ENCODE measurements at regions not wholly inside any gene's neighbourhood (a gene's known extent, or its start where the extent isn't known, plus 50 kb on each side); places are given as distances from the start of the nearest gene placed in this dataset.
"Not testable (repeated sequence)": the region's sequence is repeated elsewhere in the genome, so short reads cannot be mapped to it uniquely, and the experiment has no call there.

DNA sequence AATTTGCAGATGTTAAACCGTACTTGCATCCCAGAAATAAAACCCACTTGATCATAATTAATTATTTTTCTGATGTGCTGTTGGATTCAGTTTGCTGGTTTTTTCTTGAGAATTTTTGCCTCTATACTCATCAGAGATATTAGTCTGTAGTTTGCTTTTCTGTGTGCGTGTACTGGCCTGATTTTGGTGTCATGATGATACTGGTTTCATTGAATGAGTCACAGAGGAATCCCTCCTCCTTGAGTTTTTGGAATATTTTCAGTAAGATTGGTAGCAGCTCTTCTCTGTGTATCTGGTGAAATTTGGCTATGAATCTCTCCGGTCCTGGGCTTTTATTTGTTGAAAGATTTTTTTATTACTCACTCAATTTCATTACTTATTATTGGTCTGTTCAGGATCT, 100.4 kb upstream of the PMCH start:
- no peak for DNase-seq (ENCODE audit: low spot score)

DNA sequence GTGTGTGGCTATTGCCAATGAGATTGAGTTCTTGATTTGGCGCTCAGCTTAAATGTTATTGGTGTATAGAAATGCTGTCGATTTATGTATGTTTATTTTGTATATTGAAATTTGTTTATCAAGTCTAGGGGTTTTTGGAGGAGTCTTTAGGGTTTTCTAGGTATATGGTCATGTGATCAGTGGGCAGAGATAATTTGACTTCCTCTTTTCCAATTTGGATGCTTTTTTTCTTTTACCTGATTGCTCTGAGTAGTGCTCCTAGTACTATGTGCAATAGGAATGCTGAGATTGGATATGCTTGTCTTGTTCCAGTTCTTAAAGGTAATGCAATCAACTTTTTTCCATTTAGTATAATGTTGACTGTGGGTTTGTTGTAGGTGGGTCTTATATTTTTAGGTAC, 99.8 kb upstream of the PMCH start:
- no peak for DNase-seq (ENCODE audit: low spot score)

DNA sequence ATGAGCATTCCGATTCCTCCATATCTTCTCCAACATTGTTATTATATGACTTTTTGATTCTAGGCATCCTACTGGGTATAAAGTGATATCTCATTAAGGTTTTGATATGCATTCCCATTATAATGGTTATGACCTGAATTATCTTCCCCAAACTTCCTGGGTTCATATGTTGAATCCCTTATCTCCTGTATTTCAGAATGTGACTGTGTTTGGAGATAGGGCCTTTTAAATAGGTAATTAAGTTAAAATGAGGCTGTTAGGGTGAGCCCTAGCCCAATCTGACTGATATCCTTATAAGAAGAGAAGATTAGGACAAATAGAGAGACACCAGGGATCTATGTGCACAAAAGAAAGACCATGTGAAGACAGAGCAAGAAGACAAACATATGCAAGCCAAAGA, 96.9 kb upstream of the PMCH start:
- DNase-seq (ENCODE audit: low spot score), result no peak

DNA sequence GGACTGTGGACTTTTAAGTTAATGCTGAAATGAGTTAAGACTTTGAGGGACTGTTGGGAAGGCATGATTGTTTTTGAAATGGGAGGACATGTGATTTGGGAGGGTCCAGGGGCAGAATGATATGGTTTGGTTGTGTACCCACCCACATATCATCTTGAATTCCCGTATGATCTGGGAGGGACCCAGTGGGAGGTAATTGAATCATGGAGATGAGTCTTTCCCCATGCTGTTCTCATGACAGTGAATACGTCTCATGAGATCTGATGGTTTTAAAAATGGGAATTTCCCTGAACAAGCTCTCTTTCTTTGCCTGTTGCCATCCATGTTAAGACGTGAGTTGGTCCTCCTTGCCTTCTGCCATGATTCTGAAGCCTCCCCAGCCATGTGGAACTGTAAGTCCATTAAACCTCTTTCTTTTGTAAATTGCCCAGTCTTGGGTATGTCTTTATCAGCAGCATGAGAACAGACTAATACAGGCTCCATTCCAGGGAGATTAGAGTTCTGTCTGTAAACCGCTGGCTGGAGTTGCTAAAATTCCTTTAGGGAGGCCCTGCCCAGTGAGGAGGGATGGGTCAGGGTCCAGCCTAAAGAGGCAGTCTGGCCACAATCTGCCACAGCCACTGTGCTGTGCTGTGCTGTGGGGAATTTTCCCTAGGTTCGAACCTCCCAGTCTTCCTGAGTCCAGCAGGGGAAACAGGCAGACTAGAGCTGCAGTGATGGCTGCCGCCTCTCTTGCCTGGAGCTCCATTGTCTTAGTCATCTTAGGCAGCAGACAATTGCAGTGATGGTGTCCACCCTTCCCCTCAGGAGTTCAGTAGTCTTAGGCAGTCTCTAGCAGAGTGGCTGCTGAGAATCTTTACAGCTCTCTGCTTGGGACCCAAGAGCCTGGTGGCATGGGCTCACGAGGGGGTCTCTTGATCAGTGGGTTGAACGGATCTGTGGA, 94.1 kb upstream of the PMCH start:
- DNase-seq (ENCODE audit: low spot score), result not testable (repeated sequence)

DNA sequence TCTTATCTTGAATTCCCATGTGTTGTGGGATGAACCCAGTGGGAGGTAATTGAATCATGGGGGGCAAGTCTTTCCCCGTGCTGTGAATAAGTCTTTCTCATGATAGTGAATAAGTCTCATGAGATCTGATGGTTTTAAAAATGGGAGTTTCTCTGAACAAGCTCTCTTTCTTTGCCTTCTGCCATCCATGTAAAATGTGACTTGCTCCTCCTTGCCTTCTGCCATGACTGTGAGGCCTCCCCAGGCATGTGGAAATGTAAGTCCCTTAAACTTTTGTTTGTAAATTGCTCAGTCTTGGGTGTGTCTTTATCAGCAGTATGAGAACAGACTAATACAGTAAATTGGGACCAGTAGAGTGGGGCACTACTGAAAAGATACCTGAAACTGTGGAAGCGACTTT, 92.1 kb upstream of the PMCH start:
- not testable (repeated sequence) for DNase-seq (ENCODE audit: low spot score)

DNA sequence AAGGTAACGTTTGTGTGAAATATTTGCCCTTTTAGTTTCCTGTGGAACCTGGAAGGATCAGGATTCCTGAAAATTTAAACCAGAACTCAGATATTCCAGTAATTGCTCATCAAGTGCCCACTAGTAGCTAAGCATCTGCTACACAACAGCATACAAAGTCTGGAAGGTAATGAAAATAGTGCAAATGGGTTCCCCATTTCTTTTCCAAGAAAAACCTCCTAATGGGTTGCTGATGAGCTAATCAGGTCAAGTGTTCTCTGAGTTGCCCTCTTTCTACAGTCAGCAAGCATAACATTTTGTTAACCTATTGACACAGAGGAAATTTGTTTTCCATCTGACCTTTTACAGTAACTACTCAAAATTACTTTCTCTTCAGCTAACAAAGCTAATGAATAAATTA, 83.6 kb upstream of the PMCH start:
- DNase-seq (ENCODE audit: low spot score), result no peak

DNA sequence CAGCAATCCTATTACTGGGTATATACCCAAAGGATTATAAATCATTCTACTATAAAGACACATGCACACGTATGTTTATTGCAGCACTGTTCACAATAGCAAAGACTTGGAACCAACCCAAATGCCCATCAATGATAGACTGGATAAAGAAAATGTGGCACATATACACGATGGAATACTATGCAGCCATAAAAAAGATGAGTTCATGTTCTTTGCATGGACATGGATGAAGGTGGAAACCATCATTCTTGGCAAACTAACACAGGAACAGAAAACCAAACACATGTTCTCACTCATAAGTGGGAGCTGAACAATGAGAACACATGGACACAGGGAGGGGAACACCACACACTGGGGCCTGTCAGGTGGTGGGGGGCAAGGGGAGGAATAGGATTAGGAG, 58.1 kb upstream of the PMCH start:
- DNase-seq (ENCODE audit: low spot score), result not testable (repeated sequence)

DNA sequence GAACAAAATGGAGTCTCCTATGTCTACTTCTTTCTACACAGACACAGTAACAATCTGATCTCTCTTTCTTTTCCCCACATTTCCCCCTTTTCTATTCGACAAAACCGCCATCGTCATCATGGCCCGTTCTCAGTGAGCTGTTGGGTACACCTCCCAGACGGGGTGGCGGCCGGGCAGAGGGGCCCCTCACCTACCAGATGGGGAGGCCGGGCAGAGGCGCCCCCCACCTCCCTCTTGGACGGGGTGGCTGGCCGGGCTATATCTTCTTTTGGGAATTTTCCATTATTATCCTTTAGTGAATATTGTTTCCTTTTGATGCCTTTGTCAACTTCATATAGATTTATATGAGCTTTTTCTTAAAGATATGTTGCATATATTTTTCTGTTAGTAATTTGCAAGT, 53.4 kb upstream of the PMCH start:
- DNase-seq (ENCODE audit: low spot score), result not testable (repeated sequence)

DNA sequence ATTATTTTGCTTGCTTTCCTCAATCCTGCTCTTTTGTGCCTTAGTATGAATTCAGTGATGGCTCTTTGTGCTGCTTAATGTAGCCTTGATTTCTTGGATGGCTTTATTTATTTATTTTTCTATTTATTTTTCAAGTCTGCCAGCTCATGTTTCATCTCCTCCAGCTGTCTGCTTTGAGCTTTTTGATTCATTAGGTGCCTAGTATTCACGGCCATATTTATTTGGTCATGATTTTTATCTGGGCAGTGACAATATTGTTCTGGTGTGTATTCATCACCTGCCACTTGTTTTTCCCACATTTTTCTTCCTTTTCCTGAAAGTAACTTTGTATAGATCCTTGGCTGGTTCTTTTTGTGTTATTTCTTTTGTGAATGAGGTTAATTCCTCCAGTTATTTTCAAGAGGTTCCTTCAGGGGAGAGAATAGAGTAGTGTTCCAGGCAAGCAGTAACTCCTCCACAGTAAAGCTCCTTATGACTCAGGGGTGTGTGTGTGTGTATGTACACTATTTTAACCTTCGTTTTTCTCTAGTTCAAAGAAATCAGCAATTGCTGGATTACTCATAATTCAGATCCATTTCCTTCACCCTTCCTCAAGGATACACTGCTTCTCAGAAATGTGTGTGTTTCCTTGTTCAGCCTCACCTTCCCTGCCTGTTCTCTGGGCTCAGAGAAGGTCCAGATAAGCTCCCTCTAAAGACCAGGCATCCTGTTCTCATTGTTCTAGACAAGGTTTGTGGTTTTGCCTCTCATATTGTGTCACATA, 51.6 kb upstream of the PMCH start:
- DNase-seq (ENCODE audit: low spot score), result no peak
